GM23338 (cell line): ENCODE measurements at regions not wholly inside any gene's neighbourhood (a gene's known extent, or its start where the extent isn't known, plus 50 kb on each side); places are given as distances from the start of the nearest gene placed in this dataset.

Experiments used
- ATAC-seq: fragments of 200-7000 bp; cut with Tn5 transposase; 3 replicates; pipeline ENCODE4 v1.9.1; 2020
- DNase-seq: peaks from one replicate; pipeline ENCODE4 v3.0.0-alpha.2; 2015; ENCODE audit warnings: low spot score
- H2AFZ ChIP-seq: fragments of 200-600 bp; sonication (generic); 2 replicates; pipeline ENCODE4 v1.8.0; 2016; ENCODE audit warnings: antibody characterized with exemption, mild to moderate bottlenecking, moderate library complexity
- H3F3A ChIP-seq: fragments of 200-600 bp; sonication (generic); replicated peaks from 2 replicates; pipeline ENCODE4 v1.8.0; 2017; ENCODE audit warnings: antibody characterized with exemption, mixed run types, low read depth
- H3K27ac ChIP-seq: fragments of 200-600 bp; sonication (generic); 2 replicates; pipeline ENCODE4 v1.6.1; 2016; ENCODE audit warnings: low read depth
- H3K27me3 ChIP-seq: fragments of 200-600 bp; sonication (generic); 2 replicates; pipeline ENCODE4 v1.8.0; 2016; ENCODE audit warnings: mild to moderate bottlenecking, mixed run types, moderate library complexity; ENCODE audit not compliant: insufficient read depth
- H3K36me3 ChIP-seq: fragments of 200-600 bp; sonication (generic); 2 replicates; pipeline ENCODE4 v1.8.0; 2016; ENCODE audit warnings: mild to moderate bottlenecking; ENCODE audit not compliant: insufficient read depth
- H3K4me1 ChIP-seq: fragments of 200-600 bp; sonication (generic); 2 replicates; pipeline ENCODE4 v1.8.0; 2016; ENCODE audit warnings: mild to moderate bottlenecking, moderate library complexity; ENCODE audit not compliant: insufficient read depth
- H3K4me2 ChIP-seq: fragments of 200-600 bp; sonication (generic); 2 replicates; pipeline ENCODE4 v1.7.1; 2017; ENCODE audit warnings: mixed run types
- H3K4me3 ChIP-seq: fragments of 200-600 bp; sonication (generic); 2 replicates; pipeline ENCODE4 v1.6.1; 2016; ENCODE audit warnings: mixed run types
- H3K79me2 ChIP-seq: fragments of 200-600 bp; sonication (generic); replicated peaks from 2 replicates; pipeline ENCODE4 v1.8.0; 2017; ENCODE audit warnings: mild to moderate bottlenecking; ENCODE audit not compliant: insufficient read depth
- H3K9me2 ChIP-seq: fragments of 200-600 bp; sonication (generic); 2 replicates; pipeline ENCODE4 v1.8.0; 2017; ENCODE audit not compliant: insufficient read depth
- H4K20me1 ChIP-seq: fragments of 200-600 bp; sonication (generic); replicated peaks from 2 replicates; pipeline ENCODE4 v1.8.0; 2017; ENCODE audit warnings: mild to moderate bottlenecking; ENCODE audit not compliant: insufficient read depth
- H3K27ac Mint-ChIP-seq: 2 replicates; pipeline ENCODE4 v1.8.0; 2020; ENCODE audit warnings: inconsistent platforms, mild to moderate bottlenecking, moderate library complexity, mixed read lengths
- H3K27me3 Mint-ChIP-seq: 3 replicates; pipeline ENCODE4 v1.8.0; 2022; ENCODE audit warnings: low read depth, mild to moderate bottlenecking, moderate library complexity, mixed read lengths, inconsistent platforms; ENCODE audit not compliant: insufficient read depth, poor library complexity
- H3K36me3 Mint-ChIP-seq: 3 replicates; pipeline ENCODE4 v1.8.0; 2021; ENCODE audit warnings: low read depth, mild to moderate bottlenecking, inconsistent platforms, moderate library complexity, mixed read lengths
- H3K4me1 Mint-ChIP-seq: 3 replicates; pipeline ENCODE4 v1.8.0; 2020; ENCODE audit warnings: mild to moderate bottlenecking, inconsistent platforms, mixed read lengths
- H3K4me3 Mint-ChIP-seq: 3 replicates; pipeline ENCODE4 v1.8.0; 2021; ENCODE audit warnings: moderate library complexity, mild to moderate bottlenecking, inconsistent platforms, mixed read lengths
- H3K9me3 Mint-ChIP-seq: 3 replicates; pipeline ENCODE4 v1.8.0; 2020; ENCODE audit warnings: moderate library complexity, mild to moderate bottlenecking, inconsistent platforms, mixed read lengths
- CREB1 ChIP-seq: fragments of 250-450 bp; sonication (Bioruptor Pico); IDR thresholded peaks from 2 replicates; pipeline ENCODE4 v1.5.0; 2020; ENCODE audit warnings: low read depth, mild to moderate bottlenecking, moderate library complexity
- EZH2 ChIP-seq: fragments of 200-600 bp; sonication (generic); IDR thresholded peaks from one replicate; pipeline ENCODE4 v1.8.0; 2017; ENCODE audit warnings: antibody characterized with exemption, mild to moderate bottlenecking, low read depth; ENCODE audit not compliant: unreplicated experiment
- EZH2phosphoT487 ChIP-seq: fragments of 200-600 bp; sonication (generic); IDR thresholded peaks from one replicate; pipeline ENCODE4 v1.8.1; 2018; ENCODE audit warnings: antibody characterized with exemption; ENCODE audit not compliant: unreplicated experiment
- JUNB ChIP-seq: IDR thresholded peaks from one replicate; pipeline ENCODE4 v1.6.1; 2016; ENCODE audit warnings: antibody characterized with exemption; ENCODE audit not compliant: unreplicated experiment
- NANOG ChIP-seq: IDR thresholded peaks from 2 replicates; pipeline ENCODE4 v1.6.1; 2016; ENCODE audit warnings: antibody characterized with exemption, borderline replicate concordance
- POLR2AphosphoS5 ChIP-seq: IDR thresholded peaks from 2 replicates; pipeline ENCODE4 v1.6.1; 2016; ENCODE audit warnings: antibody characterized with exemption, low read depth
- STAT1 ChIP-seq: IDR thresholded peaks from one replicate; pipeline ENCODE4 v1.6.1; 2016; ENCODE audit warnings: antibody characterized with exemption; ENCODE audit not compliant: unreplicated experiment
- ZNF114 ChIP-seq: fragments of 250-450 bp; sonication (Bioruptor Pico); IDR thresholded peaks from 2 replicates; pipeline ENCODE4 v1.5.0; 2020; ENCODE audit warnings: mild to moderate bottlenecking, moderate library complexity
- ZNF331 ChIP-seq: fragments of 250-450 bp; sonication (Bioruptor Pico); IDR thresholded peaks from 2 replicates; pipeline ENCODE4 v1.5.0; 2020; ENCODE audit warnings: low read depth, mild to moderate bottlenecking, moderate library complexity
- TF ChIP-seq, protein P1 (sequence below): fragments of 250-450 bp; sonication (Bioruptor Pico); IDR thresholded peaks from 2 replicates; pipeline ENCODE4 v1.5.0; 2020; ENCODE audit warnings: mild to moderate bottlenecking, moderate library complexity
- TF ChIP-seq, protein P2 (sequence below), 2 experiments: fragments of 200-600 bp in 1 of 2; sonication (generic) in 1 of 2; conservative IDR thresholded peaks; 2 replicates each; pipeline versions ENCODE4 v1.5.1 to v1.6.1; 2016 to 2017; ENCODE audit warnings: antibody characterized with exemption in 2 of 2, low read depth in 2 of 2, mild to moderate bottlenecking in 2 of 2, moderate library complexity in 1 of 2
- TF ChIP-seq, protein P3 (sequence below): IDR thresholded peaks from one replicate; pipeline ENCODE4 v1.6.1; 2018; ENCODE audit warnings: antibody characterized with exemption; ENCODE audit not compliant: unreplicated experiment
- TF ChIP-seq, protein P4 (sequence below): IDR thresholded peaks from 2 replicates; pipeline ENCODE4 v1.6.1; 2016; ENCODE audit warnings: antibody characterized with exemption

DNA sequence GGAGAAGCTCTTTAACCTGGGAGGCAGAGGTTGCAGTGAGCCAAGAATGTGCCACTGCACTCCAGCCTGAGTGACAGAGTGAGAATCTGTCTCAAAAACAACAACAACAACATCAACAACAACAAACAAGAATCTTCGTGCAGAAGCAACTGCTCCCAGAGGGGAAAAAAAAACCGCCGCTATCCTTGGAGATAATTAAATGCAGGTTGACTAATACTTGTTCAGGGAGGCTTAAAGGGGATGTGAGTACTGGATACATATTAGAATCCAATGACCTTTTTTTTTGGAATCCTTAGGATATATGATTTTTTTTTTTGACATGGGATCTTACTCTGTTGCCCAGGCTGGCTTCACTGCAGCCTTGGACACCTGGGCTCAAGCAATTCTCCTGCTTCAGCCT is 89.6 kb upstream of the FAM171A1 start:
- no peak for DNase-seq
- Mint-ChIP-seq H3K9me3 (no peaks in the 10 kb centered on the region; the same call in 2 of the 3 replicates), H3K4me1 (no peaks in the 10 kb centered on the region), H3K36me3 (no peaks in the 10 kb centered on the region), H3K27me3 (peaks cover 4% of the 10 kb centered on the region), H3K27ac (no peak overlapping the region), H3K4me3 (no peak overlapping the region)
- no peaks in the 10 kb centered on the region for H3F3A ChIP-seq
- ATAC-seq = no peak
- no peaks in the 10 kb centered on the region for H3K79me2 ChIP-seq
- H3K4me1 ChIP-seq = no peaks in the 10 kb centered on the region
- no peaks in the 10 kb centered on the region for H3K36me3 ChIP-seq
- no peaks in the 10 kb centered on the region for H3K9me2 ChIP-seq
- TF ChIP-seq, protein P1, sequence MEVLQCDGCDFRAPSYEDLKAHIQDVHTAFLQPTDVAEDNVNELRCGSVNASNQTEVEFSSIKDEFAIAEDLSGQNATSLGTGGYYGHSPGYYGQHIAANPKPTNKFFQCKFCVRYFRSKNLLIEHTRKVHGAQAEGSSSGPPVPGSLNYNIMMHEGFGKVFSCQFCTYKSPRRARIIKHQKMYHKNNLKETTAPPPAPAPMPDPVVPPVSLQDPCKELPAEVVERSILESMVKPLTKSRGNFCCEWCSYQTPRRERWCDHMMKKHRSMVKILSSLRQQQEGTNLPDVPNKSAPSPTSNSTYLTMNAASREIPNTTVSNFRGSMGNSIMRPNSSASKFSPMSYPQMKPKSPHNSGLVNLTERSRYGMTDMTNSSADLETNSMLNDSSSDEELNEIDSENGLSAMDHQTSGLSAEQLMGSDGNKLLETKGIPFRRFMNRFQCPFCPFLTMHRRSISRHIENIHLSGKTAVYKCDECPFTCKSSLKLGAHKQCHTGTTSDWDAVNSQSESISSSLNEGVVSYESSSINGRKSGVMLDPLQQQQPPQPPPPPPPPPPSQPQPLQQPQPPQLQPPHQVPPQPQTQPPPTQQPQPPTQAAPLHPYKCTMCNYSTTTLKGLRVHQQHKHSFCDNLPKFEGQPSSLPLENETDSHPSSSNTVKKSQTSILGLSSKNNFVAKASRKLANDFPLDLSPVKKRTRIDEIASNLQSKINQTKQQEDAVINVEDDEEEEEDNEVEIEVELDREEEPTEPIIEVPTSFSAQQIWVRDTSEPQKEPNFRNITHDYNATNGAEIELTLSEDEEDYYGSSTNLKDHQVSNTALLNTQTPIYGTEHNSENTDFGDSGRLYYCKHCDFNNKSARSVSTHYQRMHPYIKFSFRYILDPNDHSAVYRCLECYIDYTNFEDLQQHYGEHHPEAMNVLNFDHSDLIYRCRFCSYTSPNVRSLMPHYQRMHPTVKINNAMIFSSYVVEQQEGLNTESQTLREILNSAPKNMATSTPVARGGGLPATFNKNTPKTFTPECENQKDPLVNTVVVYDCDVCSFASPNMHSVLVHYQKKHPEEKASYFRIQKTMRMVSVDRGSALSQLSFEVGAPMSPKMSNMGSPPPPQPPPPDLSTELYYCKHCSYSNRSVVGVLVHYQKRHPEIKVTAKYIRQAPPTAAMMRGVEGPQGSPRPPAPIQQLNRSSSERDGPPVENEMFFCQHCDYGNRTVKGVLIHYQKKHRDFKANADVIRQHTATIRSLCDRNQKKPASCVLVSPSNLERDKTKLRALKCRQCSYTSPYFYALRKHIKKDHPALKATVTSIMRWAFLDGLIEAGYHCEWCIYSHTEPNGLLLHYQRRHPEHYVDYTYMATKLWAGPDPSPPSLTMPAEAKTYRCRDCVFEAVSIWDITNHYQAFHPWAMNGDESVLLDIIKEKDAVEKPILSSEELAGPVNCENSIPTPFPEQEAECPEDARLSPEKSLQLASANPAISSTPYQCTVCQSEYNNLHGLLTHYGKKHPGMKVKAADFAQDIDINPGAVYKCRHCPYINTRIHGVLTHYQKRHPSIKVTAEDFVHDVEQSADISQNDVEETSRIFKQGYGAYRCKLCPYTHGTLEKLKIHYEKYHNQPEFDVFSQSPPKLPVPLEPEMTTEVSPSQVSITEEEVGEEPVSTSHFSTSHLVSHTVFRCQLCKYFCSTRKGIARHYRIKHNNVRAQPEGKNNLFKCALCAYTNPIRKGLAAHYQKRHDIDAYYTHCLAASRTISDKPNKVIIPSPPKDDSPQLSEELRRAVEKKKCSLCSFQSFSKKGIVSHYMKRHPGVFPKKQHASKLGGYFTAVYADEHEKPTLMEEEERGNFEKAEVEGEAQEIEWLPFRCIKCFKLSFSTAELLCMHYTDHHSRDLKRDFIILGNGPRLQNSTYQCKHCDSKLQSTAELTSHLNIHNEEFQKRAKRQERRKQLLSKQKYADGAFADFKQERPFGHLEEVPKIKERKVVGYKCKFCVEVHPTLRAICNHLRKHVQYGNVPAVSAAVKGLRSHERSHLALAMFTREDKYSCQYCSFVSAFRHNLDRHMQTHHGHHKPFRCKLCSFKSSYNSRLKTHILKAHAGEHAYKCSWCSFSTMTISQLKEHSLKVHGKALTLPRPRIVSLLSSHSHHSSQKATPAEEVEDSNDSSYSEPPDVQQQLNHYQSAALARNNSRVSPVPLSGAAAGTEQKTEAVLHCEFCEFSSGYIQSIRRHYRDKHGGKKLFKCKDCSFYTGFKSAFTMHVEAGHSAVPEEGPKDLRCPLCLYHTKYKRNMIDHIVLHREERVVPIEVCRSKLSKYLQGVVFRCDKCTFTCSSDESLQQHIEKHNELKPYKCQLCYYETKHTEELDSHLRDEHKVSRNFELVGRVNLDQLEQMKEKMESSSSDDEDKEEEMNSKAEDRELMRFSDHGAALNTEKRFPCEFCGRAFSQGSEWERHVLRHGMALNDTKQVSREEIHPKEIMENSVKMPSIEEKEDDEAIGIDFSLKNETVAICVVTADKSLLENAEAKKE (CRISPR knock-in tag) = no peak
- TF ChIP-seq, protein P2, sequence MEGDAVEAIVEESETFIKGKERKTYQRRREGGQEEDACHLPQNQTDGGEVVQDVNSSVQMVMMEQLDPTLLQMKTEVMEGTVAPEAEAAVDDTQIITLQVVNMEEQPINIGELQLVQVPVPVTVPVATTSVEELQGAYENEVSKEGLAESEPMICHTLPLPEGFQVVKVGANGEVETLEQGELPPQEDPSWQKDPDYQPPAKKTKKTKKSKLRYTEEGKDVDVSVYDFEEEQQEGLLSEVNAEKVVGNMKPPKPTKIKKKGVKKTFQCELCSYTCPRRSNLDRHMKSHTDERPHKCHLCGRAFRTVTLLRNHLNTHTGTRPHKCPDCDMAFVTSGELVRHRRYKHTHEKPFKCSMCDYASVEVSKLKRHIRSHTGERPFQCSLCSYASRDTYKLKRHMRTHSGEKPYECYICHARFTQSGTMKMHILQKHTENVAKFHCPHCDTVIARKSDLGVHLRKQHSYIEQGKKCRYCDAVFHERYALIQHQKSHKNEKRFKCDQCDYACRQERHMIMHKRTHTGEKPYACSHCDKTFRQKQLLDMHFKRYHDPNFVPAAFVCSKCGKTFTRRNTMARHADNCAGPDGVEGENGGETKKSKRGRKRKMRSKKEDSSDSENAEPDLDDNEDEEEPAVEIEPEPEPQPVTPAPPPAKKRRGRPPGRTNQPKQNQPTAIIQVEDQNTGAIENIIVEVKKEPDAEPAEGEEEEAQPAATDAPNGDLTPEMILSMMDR (conservative IDR thresholded peaks at IDR 0.05; ENCODE audit: low read depth in 2 of 2) = no peak
- no peak for TF ChIP-seq JUNB
- no peak for TF ChIP-seq POLR2AphosphoS5
- TF ChIP-seq NANOG = no peak
- no peak for TF ChIP-seq EZH2
- TF ChIP-seq, protein P3, sequence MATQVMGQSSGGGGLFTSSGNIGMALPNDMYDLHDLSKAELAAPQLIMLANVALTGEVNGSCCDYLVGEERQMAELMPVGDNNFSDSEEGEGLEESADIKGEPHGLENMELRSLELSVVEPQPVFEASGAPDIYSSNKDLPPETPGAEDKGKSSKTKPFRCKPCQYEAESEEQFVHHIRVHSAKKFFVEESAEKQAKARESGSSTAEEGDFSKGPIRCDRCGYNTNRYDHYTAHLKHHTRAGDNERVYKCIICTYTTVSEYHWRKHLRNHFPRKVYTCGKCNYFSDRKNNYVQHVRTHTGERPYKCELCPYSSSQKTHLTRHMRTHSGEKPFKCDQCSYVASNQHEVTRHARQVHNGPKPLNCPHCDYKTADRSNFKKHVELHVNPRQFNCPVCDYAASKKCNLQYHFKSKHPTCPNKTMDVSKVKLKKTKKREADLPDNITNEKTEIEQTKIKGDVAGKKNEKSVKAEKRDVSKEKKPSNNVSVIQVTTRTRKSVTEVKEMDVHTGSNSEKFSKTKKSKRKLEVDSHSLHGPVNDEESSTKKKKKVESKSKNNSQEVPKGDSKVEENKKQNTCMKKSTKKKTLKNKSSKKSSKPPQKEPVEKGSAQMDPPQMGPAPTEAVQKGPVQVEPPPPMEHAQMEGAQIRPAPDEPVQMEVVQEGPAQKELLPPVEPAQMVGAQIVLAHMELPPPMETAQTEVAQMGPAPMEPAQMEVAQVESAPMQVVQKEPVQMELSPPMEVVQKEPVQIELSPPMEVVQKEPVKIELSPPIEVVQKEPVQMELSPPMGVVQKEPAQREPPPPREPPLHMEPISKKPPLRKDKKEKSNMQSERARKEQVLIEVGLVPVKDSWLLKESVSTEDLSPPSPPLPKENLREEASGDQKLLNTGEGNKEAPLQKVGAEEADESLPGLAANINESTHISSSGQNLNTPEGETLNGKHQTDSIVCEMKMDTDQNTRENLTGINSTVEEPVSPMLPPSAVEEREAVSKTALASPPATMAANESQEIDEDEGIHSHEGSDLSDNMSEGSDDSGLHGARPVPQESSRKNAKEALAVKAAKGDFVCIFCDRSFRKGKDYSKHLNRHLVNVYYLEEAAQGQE = no peak
- no peak for TF ChIP-seq EZH2phosphoT487
- no peak for TF ChIP-seq STAT1
- TF ChIP-seq, protein P4, sequence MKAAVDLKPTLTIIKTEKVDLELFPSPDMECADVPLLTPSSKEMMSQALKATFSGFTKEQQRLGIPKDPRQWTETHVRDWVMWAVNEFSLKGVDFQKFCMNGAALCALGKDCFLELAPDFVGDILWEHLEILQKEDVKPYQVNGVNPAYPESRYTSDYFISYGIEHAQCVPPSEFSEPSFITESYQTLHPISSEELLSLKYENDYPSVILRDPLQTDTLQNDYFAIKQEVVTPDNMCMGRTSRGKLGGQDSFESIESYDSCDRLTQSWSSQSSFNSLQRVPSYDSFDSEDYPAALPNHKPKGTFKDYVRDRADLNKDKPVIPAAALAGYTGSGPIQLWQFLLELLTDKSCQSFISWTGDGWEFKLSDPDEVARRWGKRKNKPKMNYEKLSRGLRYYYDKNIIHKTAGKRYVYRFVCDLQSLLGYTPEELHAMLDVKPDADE = no peak
- TF ChIP-seq ZNF331 = no peak
- no peak for TF ChIP-seq CREB1
- TF ChIP-seq ZNF114 = no peak
- H3K27me3 ChIP-seq = peaks cover 14% of the 10 kb centered on the region
- no peak overlapping the region for H3K27ac ChIP-seq
- H3K4me3 ChIP-seq = no peak overlapping the region
- H3K4me2 ChIP-seq = no peak overlapping the region
- no peaks in the 10 kb centered on the region; the same call in 1 of the 2 replicates for H4K20me1 ChIP-seq
- H2AFZ ChIP-seq = no peak overlapping the region
